Muscle layer of duodenum (tissue), 2 donors: ENCODE measurements at regions not wholly inside any gene's neighbourhood (a gene's known extent, or its start where the extent isn't known, plus 50 kb on each side); places are given as distances from the start of the nearest gene placed in this dataset.
"Not testable (repeated sequence)": the region's sequence is repeated elsewhere in the genome, so short reads cannot be mapped to it uniquely, and the experiment has no call there.

Source experiments
- H3K27ac ChIP-seq: one replicate; pipeline ENCODE4 v1.7.0; 2013; ENCODE audit warnings: mild to moderate bottlenecking, low read length
- H3K27me3 ChIP-seq: one replicate; pipeline ENCODE4 v1.7.0; 2013; ENCODE audit warnings: low read depth, mild to moderate bottlenecking, control low read depth, low read length
- H3K36me3 ChIP-seq, 2 donors: one replicate each; pipeline ENCODE4 v1.7.0; 2013; ENCODE audit warnings: low read length in 2 of 2, control low read depth in 1 of 2, mild to moderate bottlenecking in 1 of 2; ENCODE audit not compliant: insufficient read depth in 2 of 2, control insufficient read depth in 1 of 2
- H3K4me1 ChIP-seq, 2 donors: one replicate each; pipeline ENCODE4 v1.7.0; 2013; ENCODE audit warnings: low read length in 2 of 2, mild to moderate bottlenecking in 2 of 2, control low read depth in 1 of 2, moderate library complexity in 1 of 2; ENCODE audit not compliant: insufficient read depth in 2 of 2, control insufficient read depth in 1 of 2
- H3K4me3 ChIP-seq, 2 donors: one replicate each; pipeline ENCODE4 v1.7.0; 2013; ENCODE audit warnings: low read length in 2 of 2, low read depth in 1 of 2, mild to moderate bottlenecking in 1 of 2
- H3K9me3 ChIP-seq, 2 donors: one replicate each; pipeline ENCODE4 v1.7.0; 2013; ENCODE audit warnings: low read length in 2 of 2, control low read depth in 1 of 2, mild to moderate bottlenecking in 1 of 2; ENCODE audit not compliant: control insufficient read depth in 1 of 2
- donor health status: healthy.

DNA sequence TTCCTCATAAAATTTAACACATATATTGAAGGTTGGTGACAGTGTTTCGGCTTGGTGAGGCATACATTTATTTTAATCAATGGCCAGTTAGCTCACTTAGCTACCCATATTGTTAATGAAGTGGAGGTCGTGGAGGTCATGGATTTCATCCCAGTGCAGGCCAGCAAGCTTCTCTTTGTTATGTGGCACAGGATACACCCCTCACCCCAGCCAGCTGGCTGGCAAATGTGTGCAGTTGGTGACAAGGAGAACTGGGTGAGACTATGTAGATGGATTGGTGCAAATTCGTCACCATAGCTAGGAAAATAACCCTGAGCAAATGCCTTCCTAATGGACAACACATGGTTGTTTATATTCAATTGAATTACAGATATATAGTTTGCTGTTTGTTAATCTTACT lies 50.5 kb upstream of the FOXP2 start:
- Histone ChIP-seq H3K9me3 (no peaks in the 10 kb centered on the region), H3K4me3 (no peak overlapping the region), H3K4me1 (no peaks in the 10 kb centered on the region), H3K27me3 (no peaks in the 10 kb centered on the region), H3K27ac (no peak overlapping the region), H3K36me3 (no peaks in the 10 kb centered on the region)

DNA sequence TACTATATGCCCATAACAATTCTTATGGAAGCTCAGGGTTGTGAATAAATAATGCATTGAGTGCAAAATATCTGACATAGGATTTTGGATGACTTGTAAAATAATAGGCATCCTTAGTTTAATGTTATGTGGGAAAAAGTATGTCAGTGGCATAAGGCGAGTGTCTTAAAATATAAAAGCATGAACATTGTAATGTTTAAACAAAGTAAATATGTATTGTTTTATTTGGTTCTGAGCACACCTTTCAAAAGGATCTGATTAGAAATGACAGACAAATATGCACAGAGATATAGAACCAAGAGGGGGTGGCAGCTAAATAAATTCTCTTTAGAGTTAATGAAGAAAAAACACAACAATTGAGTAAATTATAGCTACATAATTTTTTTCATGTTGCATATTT lies 51.3 kb upstream of the FOXP2 start:
- H3K27me3 ChIP-seq = no peaks in the 10 kb centered on the region
- H3K4me3 ChIP-seq = no peak overlapping the region
- no peaks in the 10 kb centered on the region for H3K4me1 ChIP-seq
- H3K9me3 ChIP-seq = no peaks in the 10 kb centered on the region
- no peaks in the 10 kb centered on the region for H3K36me3 ChIP-seq
- H3K27ac ChIP-seq = no peak overlapping the region

DNA sequence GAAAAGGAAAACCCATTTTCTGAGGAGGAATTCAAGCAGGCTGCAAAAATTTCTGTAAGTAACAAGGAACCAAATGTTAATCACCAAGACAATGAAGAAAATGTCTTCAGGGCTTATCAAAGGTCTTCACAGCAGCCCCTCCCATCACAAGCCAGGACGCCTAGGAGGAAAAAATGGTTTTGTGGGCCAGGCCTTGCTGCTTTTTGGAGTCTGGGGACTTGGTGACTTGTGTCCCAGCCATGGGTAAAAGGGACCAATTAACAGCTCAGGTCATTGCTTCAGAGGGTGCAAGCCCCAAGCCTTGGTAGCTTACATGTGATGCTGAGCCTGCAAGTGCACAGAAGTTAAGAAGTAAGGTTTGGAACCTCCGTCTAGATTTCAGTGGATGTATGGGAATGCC lies 55.7 kb upstream of the FOXP2 start:
- Histone ChIP-seq H3K27me3 (no peaks in the 10 kb centered on the region), H3K36me3 (no peaks in the 10 kb centered on the region), H3K4me3 (no peak overlapping the region), H3K9me3 (no peaks in the 10 kb centered on the region), H3K4me1 (no peaks in the 10 kb centered on the region), H3K27ac (no peak overlapping the region)

DNA sequence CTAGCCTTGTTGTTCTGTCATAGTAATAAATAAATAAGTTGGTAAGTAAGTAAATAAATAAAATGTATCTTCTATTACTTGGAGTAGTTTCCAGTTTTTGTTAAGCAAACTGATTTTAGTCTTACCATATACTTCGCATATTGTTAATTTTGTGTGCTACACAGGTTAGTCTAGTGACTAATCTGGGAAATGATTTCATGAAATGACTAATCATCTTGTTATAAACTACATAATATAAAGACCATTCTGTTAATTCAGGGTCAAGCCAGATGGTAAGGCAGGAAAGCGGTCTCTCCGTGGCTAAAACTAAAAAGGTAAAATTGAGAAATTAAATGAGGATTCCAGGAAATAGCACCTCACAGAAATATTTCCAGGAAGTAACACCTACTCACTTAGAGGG lies 58.5 kb upstream of the FOXP2 start:
- no peaks in the 10 kb centered on the region for H3K9me3 ChIP-seq
- H3K36me3 ChIP-seq = no peaks in the 10 kb centered on the region
- no peaks in the 10 kb centered on the region for H3K27me3 ChIP-seq
- no peaks in the 10 kb centered on the region for H3K4me1 ChIP-seq
- no peak overlapping the region for H3K4me3 ChIP-seq
- no peak overlapping the region for H3K27ac ChIP-seq

DNA sequence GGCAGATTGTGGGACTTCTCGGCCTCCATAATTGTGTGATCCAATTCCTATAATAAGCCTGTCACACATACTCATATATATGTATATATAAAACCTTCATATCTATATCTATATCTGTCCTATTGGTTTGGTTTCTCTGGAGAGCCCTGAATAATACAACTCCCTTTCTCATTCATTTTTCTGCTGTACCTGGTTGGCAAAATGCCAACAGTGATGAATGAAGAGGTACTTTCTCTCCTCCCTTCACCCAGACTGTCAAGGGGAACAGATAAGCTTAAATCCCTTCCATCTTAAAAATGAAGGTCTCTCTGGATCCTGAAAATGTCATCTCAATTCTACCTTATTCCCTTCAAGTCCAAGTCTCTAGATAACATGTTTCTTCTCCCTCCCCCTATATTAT lies 60.3 kb upstream of the FOXP2 start:
- H3K36me3 ChIP-seq = no peaks in the 10 kb centered on the region
- H3K4me1 ChIP-seq = no peaks in the 10 kb centered on the region
- H3K9me3 ChIP-seq = no peaks in the 10 kb centered on the region
- H3K27ac ChIP-seq = no peak overlapping the region
- no peaks in the 10 kb centered on the region for H3K27me3 ChIP-seq
- no peak overlapping the region for H3K4me3 ChIP-seq

DNA sequence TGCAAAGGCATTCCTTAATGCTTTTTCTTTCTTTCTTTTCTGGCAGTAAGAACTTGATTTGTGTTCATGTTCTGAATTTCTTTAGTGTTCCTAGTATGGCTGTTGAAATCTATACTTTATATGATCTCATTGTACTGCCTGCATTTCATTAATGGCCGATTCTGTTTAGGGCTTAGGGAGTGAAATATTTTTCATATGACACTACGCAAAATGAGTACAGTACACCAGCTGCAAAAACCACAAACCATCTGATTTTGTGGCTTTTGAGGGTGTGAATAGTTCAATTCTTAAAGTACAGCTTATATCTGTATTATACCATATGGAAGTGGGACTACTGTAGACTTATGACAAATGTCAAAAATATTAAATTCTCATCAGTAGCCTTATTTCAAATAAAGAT lies 69.1 kb upstream of the FOXP2 start:
- Histone ChIP-seq H3K4me3 (no peak overlapping the region), H3K36me3 (no peaks in the 10 kb centered on the region), H3K4me1 (no peaks in the 10 kb centered on the region), H3K9me3 (no peaks in the 10 kb centered on the region), H3K27me3 (no peaks in the 10 kb centered on the region), H3K27ac (no peak overlapping the region)

DNA sequence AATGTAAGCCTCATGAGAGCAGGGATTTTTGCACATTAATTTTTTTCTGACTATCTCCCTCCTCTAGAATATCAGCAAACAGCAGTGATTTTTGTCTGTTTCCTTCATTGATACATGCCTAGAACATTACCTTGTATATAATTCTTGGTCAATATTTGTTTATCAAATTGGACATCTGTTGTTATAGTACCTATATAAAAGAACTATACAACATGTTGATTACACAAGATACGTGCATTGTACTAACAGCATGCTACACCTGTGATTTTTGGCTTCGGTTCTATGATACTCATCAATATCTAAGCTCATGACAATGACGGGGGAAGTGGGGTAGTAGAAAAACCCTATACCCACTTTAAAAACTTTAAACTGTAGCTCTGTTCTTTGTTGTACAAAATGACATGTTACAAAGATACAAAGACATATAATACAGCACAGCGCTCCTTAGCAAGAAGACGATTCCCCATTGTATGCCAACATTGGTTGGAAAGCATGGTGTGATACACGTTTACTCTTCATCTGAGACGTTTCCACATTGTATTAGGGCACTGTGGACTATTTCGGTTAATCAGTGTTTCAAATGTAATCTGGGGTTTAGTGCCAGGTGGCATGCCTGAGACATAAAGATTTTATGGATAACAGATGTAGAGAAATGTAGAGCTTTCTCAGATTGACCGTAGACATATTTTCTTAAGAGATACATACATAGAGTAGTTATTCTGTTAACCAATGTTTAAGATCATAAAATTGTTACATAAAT lies 70.5 kb upstream of the FOXP2 start:
- Histone ChIP-seq H3K4me1 (no peaks in the 10 kb centered on the region), H3K27ac (no peak overlapping the region), H3K36me3 (no peaks in the 10 kb centered on the region), H3K27me3 (no peaks in the 10 kb centered on the region), H3K9me3 (no peaks in the 10 kb centered on the region), H3K4me3 (no peak overlapping the region)

DNA sequence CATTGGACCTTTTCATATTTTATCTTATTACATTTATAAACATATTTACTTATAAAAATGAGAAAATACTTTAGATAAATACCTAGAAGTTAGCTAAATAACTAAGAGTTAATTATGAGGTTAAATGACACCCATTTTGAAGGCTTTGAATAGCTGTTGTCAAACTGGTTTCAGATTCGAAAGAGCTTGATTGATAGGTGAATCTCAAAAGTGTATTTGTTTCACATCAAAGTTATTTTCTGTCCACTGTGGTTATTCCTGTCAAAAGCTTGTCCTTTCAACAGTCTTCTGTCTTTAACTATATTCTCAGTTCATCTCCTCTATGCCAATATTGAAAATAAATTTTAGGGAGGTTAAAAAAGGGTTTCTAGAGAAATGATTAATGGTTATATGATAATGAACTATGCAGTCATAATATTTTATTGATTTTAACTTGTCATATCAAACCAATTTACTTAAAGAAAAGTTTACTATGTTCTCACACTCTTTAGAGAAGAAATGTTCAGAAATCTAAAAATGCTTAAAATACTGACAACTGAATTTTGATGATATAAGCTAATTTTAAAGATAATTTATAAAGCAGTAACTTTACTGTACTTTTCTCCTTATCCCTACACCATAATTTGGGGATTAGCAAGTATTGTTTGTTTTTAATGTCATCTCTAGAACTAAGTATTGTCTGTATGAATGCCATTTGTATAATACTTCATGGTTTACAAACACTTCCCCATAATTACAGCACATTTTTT lies 72.0 kb upstream of the FOXP2 start:
- H3K9me3 ChIP-seq = no peaks in the 10 kb centered on the region
- no peaks in the 10 kb centered on the region for H3K36me3 ChIP-seq
- H3K4me3 ChIP-seq = no peak overlapping the region
- H3K4me1 ChIP-seq = no peaks in the 10 kb centered on the region
- H3K27ac ChIP-seq = no peak overlapping the region
- no peaks in the 10 kb centered on the region for H3K27me3 ChIP-seq

DNA sequence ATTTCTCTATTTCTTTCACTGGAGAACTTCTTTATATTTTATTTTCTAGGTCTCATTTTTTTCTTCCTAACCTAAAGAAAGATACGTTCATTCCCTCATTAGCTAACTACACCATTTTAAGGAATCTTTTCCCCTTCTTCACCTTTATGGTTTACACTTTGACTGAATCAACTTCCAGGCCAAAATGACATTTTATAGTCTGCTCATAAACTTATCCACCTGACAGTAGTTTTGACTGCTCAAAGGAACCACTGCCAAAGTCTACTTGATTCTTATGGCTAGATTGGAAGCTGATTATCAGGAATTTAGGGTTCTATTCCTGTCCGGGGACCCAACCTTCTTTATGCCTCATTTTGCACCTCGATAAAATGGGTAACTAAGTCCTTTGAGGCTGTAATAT lies 73.0 kb upstream of the FOXP2 start:
- no peaks in the 10 kb centered on the region for H3K4me1 ChIP-seq

DNA sequence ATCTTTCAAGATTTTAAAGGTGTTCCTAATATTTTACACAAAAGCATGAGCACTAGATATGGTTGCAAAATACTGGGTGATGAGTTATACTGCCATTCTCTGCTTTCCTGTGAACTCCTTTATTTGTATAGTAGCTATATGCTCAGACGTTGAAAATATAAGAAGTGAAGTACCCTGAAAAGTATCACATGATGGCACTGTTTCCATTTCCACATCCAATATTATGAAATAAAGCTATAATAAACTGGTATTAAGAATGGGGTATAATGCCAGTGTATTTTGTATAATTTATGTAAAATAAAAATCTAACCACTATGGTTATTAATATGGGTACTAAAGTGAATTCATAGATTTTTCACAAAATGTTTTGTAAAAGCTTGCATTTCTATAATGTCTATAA lies 79.6 kb upstream of the FOXP2 start:
- Histone ChIP-seq H3K4me3 (no peak overlapping the region), H3K27ac (no peak overlapping the region), H3K9me3 (no peaks in the 10 kb centered on the region), H3K4me1 (no peaks in the 10 kb centered on the region), H3K36me3 (no peaks in the 10 kb centered on the region), H3K27me3 (no peaks in the 10 kb centered on the region)

More for the DNA sequence above, 73.0 kb upstream of the FOXP2 start:
- Histone ChIP-seq H3K27me3 (no peaks in the 10 kb centered on the region), H3K36me3 (no peaks in the 10 kb centered on the region), H3K27ac (no peak overlapping the region), H3K9me3 (no peaks in the 10 kb centered on the region), H3K4me3 (no peak overlapping the region)

DNA sequence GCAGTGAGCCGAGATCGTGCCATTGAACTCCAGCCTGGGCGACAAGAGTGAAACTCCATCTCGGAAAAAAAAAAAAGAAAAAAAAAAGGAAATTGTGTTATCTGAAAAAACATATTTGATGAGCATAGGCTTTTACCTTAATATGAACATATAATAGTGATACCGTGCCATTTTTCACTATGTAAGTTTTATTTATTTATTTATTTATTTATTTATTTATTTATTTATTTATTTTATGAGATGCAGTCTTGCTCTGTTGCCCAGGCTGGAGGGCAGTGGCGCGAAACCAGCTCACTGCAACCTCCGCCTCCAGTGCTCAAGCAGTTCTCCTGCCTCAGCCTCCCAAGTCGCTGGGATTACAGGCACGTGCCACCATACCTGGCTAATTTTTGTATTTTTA lies 85.2 kb upstream of the FOXP2 start:
- H3K4me3 ChIP-seq, H3K9me3 ChIP-seq, H3K36me3 ChIP-seq, H3K27ac ChIP-seq, H3K4me1 ChIP-seq, H3K27me3 ChIP-seq: not testable (repeated sequence)
